ENCODE measurements at regions not wholly inside any gene's neighbourhood (a gene's known extent, or its start where the extent isn't known, plus 50 kb on each side); places are given as distances from the start of the nearest gene placed in this dataset.
A peak's percentile ranks its signal among the peaks of the same experiment; 100 is the strongest.

GRCh38 chr1:204736836-204737235, 51.3 kb upstream of the LRRN2 start:
- peak; percentile 54 for DNase-seq

GRCh38 chr1:204738506-204738905, 53.0 kb upstream of the LRRN2 start:
- no peak for DNase-seq

GRCh38 chr1:204740354-204740753, 54.8 kb upstream of the LRRN2 start:
- no peak for DNase-seq

- no peak for DNase-seq
Observed at GRCh38 chr1:204741440-204741839, 55.9 kb upstream of the LRRN2 start.

GRCh38 chr1:204742676-204743251, 57.2 kb upstream of the LRRN2 start:
- no peak for DNase-seq

GRCh38 chr1:204744107-204744779, 58.7 kb upstream of the LRRN2 start:
- no peak for DNase-seq

GRCh38 chr1:204746838-204747442, 61.4 kb upstream of the LRRN2 start:
- no peak for DNase-seq

GRCh38 chr1:204751480-204751879, 65.9 kb upstream of the LRRN2 start:
- no peak for DNase-seq

- DNase-seq = no peak
Observed at GRCh38 chr1:204751883-204752687, 66.5 kb upstream of the LRRN2 start.

GRCh38 chr1:204752688-204753040, 67.1 kb upstream of the LRRN2 start:
- no peak for DNase-seq

GRCh38 chr1:204754821-204755220, 69.3 kb upstream of the LRRN2 start:
- DNase-seq = no peak

- no peak for DNase-seq
Observed at GRCh38 chr1:204756349-204756748, 70.8 kb upstream of the LRRN2 start.

- DNase-seq = no peak
Observed at GRCh38 chr1:204756811-204757210, 71.3 kb upstream of the LRRN2 start.

- DNase-seq = no peak
Observed at GRCh38 chr1:204758601-204759000, 73.1 kb upstream of the LRRN2 start.

GRCh38 chr1:204760350-204760749, 74.8 kb upstream of the LRRN2 start:
- no peak for DNase-seq

- no peak for DNase-seq
Observed at GRCh38 chr1:204760757-204761156, 75.2 kb upstream of the LRRN2 start.

- peak; percentile 22 for DNase-seq
Observed at GRCh38 chr1:204763773-204764427, 78.4 kb upstream of the LRRN2 start.

GRCh38 chr1:204769997-204770396, 84.5 kb upstream of the LRRN2 start:
- no peak for DNase-seq

- no peak for DNase-seq
Observed at GRCh38 chr1:204771358-204771757, 85.8 kb upstream of the LRRN2 start.

- no peak for DNase-seq
Observed at GRCh38 chr1:204773246-204773645, 87.7 kb upstream of the LRRN2 start.

GRCh38 chr1:204775546-204775945, 90.0 kb upstream of the LRRN2 start:
- DNase-seq = no peak

GRCh38 chr1:204777591-204777990, 92.1 kb upstream of the LRRN2 start:
- no peak for DNase-seq

GRCh38 chr1:204780630-204781029, 90.0 kb upstream of the NFASC start:
- no peak for DNase-seq

Measured in DMS79 treated with DMSO at 0.1 percent for 48 hours (cell line).